ENCODE measurements at regions not wholly inside any gene's neighbourhood (a gene's known extent, or its start where the extent isn't known, plus 50 kb on each side); places are given as distances from the start of the nearest gene placed in this dataset.

DNA sequence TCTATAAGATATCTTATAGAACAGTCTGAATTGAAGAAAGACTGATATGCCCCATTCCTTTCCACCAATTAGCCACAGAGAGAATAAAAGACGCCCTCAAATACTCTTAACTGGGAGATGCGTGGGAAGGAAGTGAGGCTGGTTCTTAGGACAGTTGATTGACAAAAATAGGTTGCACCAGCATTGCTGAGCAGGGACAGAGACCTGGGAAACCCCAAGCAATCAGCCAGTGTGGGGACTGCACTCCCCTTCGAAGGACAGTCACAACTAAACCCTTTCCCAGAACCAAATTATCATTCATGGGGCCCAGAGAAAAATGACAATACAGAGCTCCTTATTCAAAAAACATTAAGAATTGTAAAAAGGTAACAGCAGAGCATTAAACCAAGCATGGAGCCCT is 196.9 kb upstream of the GHITM start:
- TF ChIP-seq POLR2AphosphoS5 (IDR thresholded peaks at IDR 0.05; ENCODE audit: low read depth, low read length) (no peak), POLR2A (IDR thresholded peaks at IDR 0.05; ENCODE audit: low read depth, low read length) (no peak)
